Tibial artery (tissue), 4 donors: ENCODE measurements at regions not wholly inside any gene's neighbourhood (a gene's known extent, or its start where the extent isn't known, plus 50 kb on each side); places are given as distances from the start of the nearest gene placed in this dataset.

Experiments used
- DNase-seq, 2 donors: peaks; one replicate each; pipeline ENCODE4 v3.0.0-alpha.2; 2019
- H3K27ac ChIP-seq, 2 donors: fragments of 200-600 bp; sonication (generic) in 1 of 2; 1 replicate in 1 of 2; 2 replicates in 1 of 2; pipeline ENCODE4 v1.5.1; 2018 to 2019; ENCODE audit warnings: mild to moderate bottlenecking in 1 of 2
- H3K27me3 ChIP-seq, 2 donors: fragments of 200-600 bp; sonication (generic) in 1 of 2; one replicate each; pipeline versions ENCODE4 v1.5.1 to v1.6.0; 2016 to 2019
- H3K36me3 ChIP-seq, 3 donors: fragments of 200-600 bp; sonication (generic) in 2 of 3; one replicate each; pipeline ENCODE4 v1.5.1; 2016 to 2019; ENCODE audit warnings: mild to moderate bottlenecking in 2 of 3
- H3K4me1 ChIP-seq, 4 donors: fragments of 200-600 bp; sonication (generic) in 2 of 4; 1 replicate in 3 of 4; 2 replicates in 1 of 4; pipeline ENCODE4 v1.5.1; 2016 to 2019
- H3K4me3 ChIP-seq, 2 donors: fragments of 200-600 bp; sonication (generic) in 1 of 2; 1 replicate in 1 of 2; 2 replicates in 1 of 2; pipeline ENCODE4 v1.5.1; 2018 to 2019; ENCODE audit warnings: mild to moderate bottlenecking in 2 of 2
- H3K9me3 ChIP-seq, 3 donors: fragments of 200-600 bp; sonication (generic) in 1 of 3; one replicate each; pipeline ENCODE4 v1.5.1; 2016 to 2019
- intact Hi-C: fragments of 100-400 bp; cut with DNase I; formaldehyde crosslinking; loops from one replicate; pipeline ENCODE4 v1.15.0; 2023; ENCODE audit warnings: low total_unique reads
- TF ChIP-seq, protein P1 (sequence below), 2 experiments: fragments of 200-600 bp in 1 of 2; fragments of 450-650 bp in 1 of 2; IDR thresholded peaks; one replicate each; pipeline ENCODE4 v1.5.1; 2017 to 2019; ENCODE audit warnings: antibody characterized with exemption in 2 of 2, mild to moderate bottlenecking in 1 of 2, moderate library complexity in 1 of 2

GRCh38 chr21:37987668-37988067 is 71.4 kb upstream of the KCNJ6 start:
- Histone ChIP-seq H3K4me3 (no peak overlapping the region), H3K9me3 (no peaks in the 10 kb centered on the region), H3K36me3 (no peaks in the 10 kb centered on the region), H3K27ac (no peak overlapping the region), H3K4me1 (no peaks in the 10 kb centered on the region), H3K27me3 (peaks cover 0 to 12% of the 10 kb centered on the region in 2 donors)
- TF ChIP-seq, protein P1, sequence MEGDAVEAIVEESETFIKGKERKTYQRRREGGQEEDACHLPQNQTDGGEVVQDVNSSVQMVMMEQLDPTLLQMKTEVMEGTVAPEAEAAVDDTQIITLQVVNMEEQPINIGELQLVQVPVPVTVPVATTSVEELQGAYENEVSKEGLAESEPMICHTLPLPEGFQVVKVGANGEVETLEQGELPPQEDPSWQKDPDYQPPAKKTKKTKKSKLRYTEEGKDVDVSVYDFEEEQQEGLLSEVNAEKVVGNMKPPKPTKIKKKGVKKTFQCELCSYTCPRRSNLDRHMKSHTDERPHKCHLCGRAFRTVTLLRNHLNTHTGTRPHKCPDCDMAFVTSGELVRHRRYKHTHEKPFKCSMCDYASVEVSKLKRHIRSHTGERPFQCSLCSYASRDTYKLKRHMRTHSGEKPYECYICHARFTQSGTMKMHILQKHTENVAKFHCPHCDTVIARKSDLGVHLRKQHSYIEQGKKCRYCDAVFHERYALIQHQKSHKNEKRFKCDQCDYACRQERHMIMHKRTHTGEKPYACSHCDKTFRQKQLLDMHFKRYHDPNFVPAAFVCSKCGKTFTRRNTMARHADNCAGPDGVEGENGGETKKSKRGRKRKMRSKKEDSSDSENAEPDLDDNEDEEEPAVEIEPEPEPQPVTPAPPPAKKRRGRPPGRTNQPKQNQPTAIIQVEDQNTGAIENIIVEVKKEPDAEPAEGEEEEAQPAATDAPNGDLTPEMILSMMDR (IDR thresholded peaks at IDR 0.05), result no peak
- intact Hi-C loops, result no loop called here
- no peak for DNase-seq

DNA sequence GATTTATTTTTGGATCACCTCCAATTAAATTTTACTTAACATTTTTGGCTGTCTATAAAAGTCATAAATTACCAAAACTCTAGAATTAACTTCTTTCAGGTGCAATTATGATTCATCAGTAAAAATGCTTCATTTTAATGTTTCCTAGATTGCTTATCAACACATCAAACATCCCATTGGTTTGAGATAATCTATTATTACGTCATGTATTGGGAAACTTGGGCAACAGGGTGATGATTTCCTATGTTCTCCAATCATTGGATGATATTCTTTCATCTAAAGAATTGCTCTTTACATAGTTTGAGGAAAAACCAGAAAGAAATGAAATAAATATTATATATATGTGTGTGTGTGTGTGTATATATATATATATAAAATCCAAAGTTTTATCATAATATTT is 76.8 kb upstream of the KCNJ6 start:
- no peaks in the 10 kb centered on the region for H3K27me3 ChIP-seq
- H3K9me3 ChIP-seq, result no peaks in the 10 kb centered on the region
- H3K4me1 ChIP-seq, result no peaks in the 10 kb centered on the region
- H3K36me3 ChIP-seq, result no peaks in the 10 kb centered on the region
- DNase-seq, result no peak
- TF ChIP-seq, protein P1 (IDR thresholded peaks at IDR 0.05), result no peak
- intact Hi-C loops, result no loop called here
- no peak overlapping the region for H3K4me3 ChIP-seq
- no peak overlapping the region for H3K27ac ChIP-seq

- intact Hi-C loops, result no loop called here
These were observed 78.0 kb upstream of the KCNJ6 start for GRCh38 chr21:37994211-37994610.

DNA sequence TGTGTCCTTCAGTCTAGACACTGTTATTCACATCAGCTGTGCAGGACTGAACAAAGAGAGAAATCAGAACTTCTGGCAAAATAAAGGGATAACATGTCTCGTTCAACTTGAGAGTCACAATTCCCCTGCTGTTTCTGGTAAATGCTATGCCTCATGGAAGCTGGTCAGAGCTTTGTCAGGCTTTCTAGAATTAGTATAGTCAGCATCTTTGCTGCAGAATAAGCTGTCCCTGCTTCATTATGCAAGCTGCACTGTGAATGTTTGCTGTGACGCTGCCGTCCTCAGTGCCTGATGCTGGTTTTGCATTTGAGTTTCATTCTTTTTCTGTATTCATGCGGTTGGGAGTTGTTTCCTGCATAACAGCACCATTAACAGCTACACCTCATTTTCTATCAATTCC is 96.4 kb upstream of the KCNJ6 start:
- intact Hi-C loops, result no loop called here
- Histone ChIP-seq H3K27me3 (peaks cover 0 to 4% of the 10 kb centered on the region in 2 donors), H3K4me1 (no peaks in the 10 kb centered on the region), H3K4me3 (no peak overlapping the region), H3K36me3 (no peaks in the 10 kb centered on the region), H3K9me3 (peaks cover 0 to 9% (median 0%) of the 10 kb centered on the region in 3 donors), H3K27ac (no peak overlapping the region)
- DNase-seq, result no peak
- TF ChIP-seq, protein P1 (IDR thresholded peaks at IDR 0.05), result no peak

More at GRCh38 chr21:37994211-37994610, 78.0 kb upstream of the KCNJ6 start:
- H3K27me3 ChIP-seq, result no peaks in the 10 kb centered on the region
- H3K9me3 ChIP-seq, result no peaks in the 10 kb centered on the region
- H3K4me3 ChIP-seq, result no peak overlapping the region
- H3K4me1 ChIP-seq, result no peaks in the 10 kb centered on the region
- H3K27ac ChIP-seq, result no peak overlapping the region
- no peak for DNase-seq
- TF ChIP-seq, protein P1 (IDR thresholded peaks at IDR 0.05), result no peak
- H3K36me3 ChIP-seq, result no peaks in the 10 kb centered on the region

DNA sequence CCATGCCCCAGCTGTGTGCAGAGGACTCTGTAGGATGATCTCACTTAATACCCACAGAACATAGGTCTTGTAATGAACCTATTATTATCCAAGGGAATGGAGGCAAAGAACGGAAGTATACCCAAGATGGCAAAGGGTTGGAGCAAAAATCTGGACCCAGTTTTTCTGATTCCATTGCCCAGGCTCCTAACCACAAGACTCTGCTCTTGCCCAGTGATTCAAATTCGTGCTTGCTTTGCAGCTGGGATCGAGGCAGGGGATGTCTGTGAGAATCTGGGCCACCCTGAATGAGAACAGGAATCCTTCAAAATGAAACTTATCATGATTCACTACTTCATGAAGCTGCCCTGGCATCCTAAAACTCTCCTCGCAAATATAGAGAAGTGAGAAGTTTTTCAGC is 97.5 kb upstream of the KCNJ6 start:
- no peak for DNase-seq
- TF ChIP-seq, protein P1 (IDR thresholded peaks at IDR 0.05), result no peak
- Histone ChIP-seq H3K4me1 (no peaks in the 10 kb centered on the region), H3K4me3 (no peak overlapping the region), H3K9me3 (peaks cover 0 to 14% (median 0%) of the 10 kb centered on the region in 3 donors), H3K36me3 (no peaks in the 10 kb centered on the region), H3K27me3 (peaks cover 0 to 6% of the 10 kb centered on the region in 2 donors), H3K27ac (no peak overlapping the region)
- intact Hi-C loops, result no loop called here

DNA sequence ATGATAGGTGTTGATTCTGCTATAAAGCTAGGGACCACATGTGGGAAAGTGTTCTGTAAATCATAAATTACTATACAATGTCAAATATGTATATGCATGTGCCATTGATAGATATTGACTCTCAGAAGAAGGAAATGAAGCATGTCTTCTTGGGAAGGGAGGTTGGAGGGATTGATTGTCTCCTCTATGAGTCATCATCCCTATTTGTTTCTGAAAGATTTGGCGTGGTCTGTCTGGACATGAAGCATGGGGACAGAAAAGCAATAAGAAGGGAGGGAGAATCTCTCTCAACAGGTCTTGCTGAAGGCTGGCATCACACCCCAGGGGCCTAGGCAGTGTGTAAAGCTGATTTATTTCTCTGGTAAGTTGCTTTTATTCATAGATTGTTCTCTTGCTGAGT is 98.0 kb upstream of the KCNJ6 start:
- H3K9me3 ChIP-seq, result peaks cover 0 to 14% (median 0%) of the 10 kb centered on the region in 3 donors
- H3K27me3 ChIP-seq, result peaks cover 0 to 6% of the 10 kb centered on the region in 2 donors
- H3K4me3 ChIP-seq, result no peak overlapping the region
- DNase-seq, result no peak
- no peaks in the 10 kb centered on the region for H3K36me3 ChIP-seq
- intact Hi-C loops, result no loop called here
- TF ChIP-seq, protein P1 (IDR thresholded peaks at IDR 0.05), result no peak
- H3K4me1 ChIP-seq, result no peaks in the 10 kb centered on the region
- no peak overlapping the region for H3K27ac ChIP-seq
